ENCODE measurements at regions not wholly inside any gene's neighbourhood (a gene's known extent, or its start where the extent isn't known, plus 50 kb on each side); places are given as distances from the start of the nearest gene placed in this dataset.

- no peak for TF ChIP-seq ZIK1 (CRISPR knock-in tag; IDR thresholded peaks at IDR 0.05; ENCODE audit: borderline replicate concordance, low read depth)
- peak; percentile 70 for TF ChIP-seq NR2C2 (CRISPR knock-in tag; IDR thresholded peaks at IDR 0.05; ENCODE audit: borderline replicate concordance)
- TF ChIP-seq TFE3 (CRISPR knock-in tag; IDR thresholded peaks at IDR 0.05) = 0 out of 2 replicates have a peak, but pooled peaks have one; percentile 16
- peak; percentile 88 for TF ChIP-seq ZNF362 (CRISPR knock-in tag; IDR thresholded peaks at IDR 0.05; ENCODE audit: borderline replicate concordance)
- peak; percentile 56 for TF ChIP-seq CEBPG (CRISPR knock-in tag; IDR thresholded peaks at IDR 0.05)
- TF ChIP-seq TMF1 (CRISPR knock-in tag; IDR thresholded peaks at IDR 0.05; ENCODE audit: low read depth) = no peak
- TF ChIP-seq ZNF678 (CRISPR knock-in tag; IDR thresholded peaks at IDR 0.05) = no peak
- TF ChIP-seq EZH2 (conservative IDR thresholded peaks at IDR 0.05; ENCODE audit: low read depth, low read length) = no peak
- no peak for TF ChIP-seq FOXP1 (IDR thresholded peaks at IDR 0.05)
- peak; percentile 77 for TF ChIP-seq FOXP1 (CRISPR knock-in tag; IDR thresholded peaks at IDR 0.05)
- peak; percentile 65; the same call in 1 of the 2 replicates for TF ChIP-seq FOXK1 (CRISPR knock-in tag; IDR thresholded peaks at IDR 0.05; ENCODE audit: borderline replicate concordance, low read depth)
- TF ChIP-seq SOX13 (IDR thresholded peaks at IDR 0.05) = no peak
- peak in 1 of 2 experiments; percentile 87; a peak in 2 of 4 replicates for TF ChIP-seq SOX13 (CRISPR knock-in tag; conservative IDR thresholded peaks at IDR 0.05 in 1 of 2, IDR thresholded peaks at IDR 0.05 in 1 of 2)
- TF ChIP-seq HOXA3 (CRISPR knock-in tag; IDR thresholded peaks at IDR 0.05) = no peak
- TF ChIP-seq PITX1 (CRISPR knock-in tag; IDR thresholded peaks at IDR 0.05) = no peak
- TF ChIP-seq ZBTB39 (CRISPR knock-in tag; IDR thresholded peaks at IDR 0.05) = peak; percentile 90; the same call in 1 of the 2 replicates
- TF ChIP-seq TCF7L2 (IDR thresholded peaks at IDR 0.05; ENCODE audit: low read depth, low read length) = peak; percentile 62
- peak; percentile 76; the same call in 1 of the 2 replicates for TF ChIP-seq CEBPB (IDR thresholded peaks at IDR 0.05; ENCODE audit: borderline replicate concordance, low read depth, low read length)
- TF ChIP-seq HNF4A (CRISPR knock-in tag; IDR thresholded peaks at IDR 0.05) = peak; percentile 79
- TF ChIP-seq KAT8 (CRISPR knock-in tag; IDR thresholded peaks at IDR 0.05) = peak; percentile 38; the same call in 1 of the 2 replicates
- peak; percentile 84; the same call in 1 of the 2 replicates for TF ChIP-seq JUNB (CRISPR knock-in tag; IDR thresholded peaks at IDR 0.05; ENCODE audit: borderline replicate concordance)
- TF ChIP-seq GATA4 (IDR thresholded peaks at IDR 0.05; ENCODE audit: borderline replicate concordance, low read depth) = peak; percentile 98
- TF ChIP-seq NFIB (CRISPR knock-in tag; IDR thresholded peaks at IDR 0.05; ENCODE audit: borderline replicate concordance) = no peak
- TF ChIP-seq, protein P1, sequence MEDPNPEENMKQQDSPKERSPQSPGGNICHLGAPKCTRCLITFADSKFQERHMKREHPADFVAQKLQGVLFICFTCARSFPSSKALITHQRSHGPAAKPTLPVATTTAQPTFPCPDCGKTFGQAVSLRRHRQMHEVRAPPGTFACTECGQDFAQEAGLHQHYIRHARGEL (CRISPR knock-in tag; IDR thresholded peaks at IDR 0.05) = no peak
- TF ChIP-seq THAP11 (CRISPR knock-in tag; IDR thresholded peaks at IDR 0.05) = peak; percentile 27; the same call in 1 of the 2 replicates
- no peak for TF ChIP-seq RAD51 (IDR thresholded peaks at IDR 0.05; ENCODE audit: borderline replicate concordance)
- no peak for TF ChIP-seq HNRNPH1 (optimal IDR thresholded peaks at IDR 0.05; ENCODE audit: low read depth, low read length)
Measured at GRCh38 chr7:17239683-17240521, 58.5 kb upstream of the AHR start (continued).

Data from HepG2 (cell line).